ENCODE measurements at regions not wholly inside any gene's neighbourhood (a gene's known extent, or its start where the extent isn't known, plus 50 kb on each side); places are given as distances from the start of the nearest gene placed in this dataset.
"Not testable (repeated sequence)": the region's sequence is repeated elsewhere in the genome, so short reads cannot be mapped to it uniquely, and the experiment has no call there.

GRCh38 chr9:6109571-6109970, 94.1 kb upstream of the RANBP6 start:
- Histone ChIP-seq H3K27ac (ENCODE audit: low read depth, low read length) (no peak overlapping the region), H3K4me3 (ENCODE audit: low read depth, low read length) (no peak overlapping the region), H3K36me3 (ENCODE audit: control insufficient read depth, insufficient read depth, low read length) (no peaks in the 10 kb centered on the region), H3K4me1 (ENCODE audit: control insufficient read depth, insufficient read depth, low read length) (no peaks in the 10 kb centered on the region), H3K9me3 (ENCODE audit: control insufficient read depth, insufficient read depth, low read length) (no peaks in the 10 kb centered on the region), H3K27me3 (ENCODE audit: control insufficient read depth, insufficient read depth, low read length) (no peaks in the 10 kb centered on the region)
- no peak for DNase-seq (ENCODE audit: low read depth in 4 of 6, low spot score in 6 of 6)

- H3K4me1 ChIP-seq (ENCODE audit: control insufficient read depth, insufficient read depth, low read length), result no peaks in the 10 kb centered on the region
- H3K9me3 ChIP-seq (ENCODE audit: control insufficient read depth, insufficient read depth, low read length), result no peaks in the 10 kb centered on the region
- no peaks in the 10 kb centered on the region for H3K36me3 ChIP-seq (ENCODE audit: control insufficient read depth, insufficient read depth, low read length)
- H3K27ac ChIP-seq (ENCODE audit: low read depth, low read length), result no peak overlapping the region
- no peaks in the 10 kb centered on the region for H3K27me3 ChIP-seq (ENCODE audit: control insufficient read depth, insufficient read depth, low read length)
- no peak overlapping the region for H3K4me3 ChIP-seq (ENCODE audit: low read depth, low read length)
- DNase-seq (ENCODE audit: low read depth in 4 of 6, low spot score in 6 of 6), result peak in 3 of 6 donors; percentile 2 to 28 (median 24)
- WGBS (ENCODE audit: insufficient coverage), result 26% methylated on average over 2 of the region's 2 CpGs
These were observed 91.4 kb upstream of the RANBP6 start for GRCh38 chr9:6106711-6107339.

GRCh38 chr9:6105738-6106137, 90.3 kb upstream of the RANBP6 start:
- Histone ChIP-seq H3K36me3 (ENCODE audit: control insufficient read depth, insufficient read depth, low read length) (no peaks in the 10 kb centered on the region), H3K27ac (ENCODE audit: low read depth, low read length) (no peak overlapping the region), H3K4me3 (ENCODE audit: low read depth, low read length) (no peak overlapping the region), H3K4me1 (ENCODE audit: control insufficient read depth, insufficient read depth, low read length) (no peaks in the 10 kb centered on the region), H3K9me3 (ENCODE audit: control insufficient read depth, insufficient read depth, low read length) (no peaks in the 10 kb centered on the region), H3K27me3 (ENCODE audit: control insufficient read depth, insufficient read depth, low read length) (no peaks in the 10 kb centered on the region)
- no CpG with 5 or more reads among the region's 1 CpG for WGBS (ENCODE audit: insufficient coverage)
- DNase-seq (ENCODE audit: low read depth in 4 of 6, low spot score in 6 of 6), result no peak

- H3K27me3 ChIP-seq (ENCODE audit: control insufficient read depth, insufficient read depth, low read length); H3K4me3 ChIP-seq (ENCODE audit: low read depth, low read length); H3K36me3 ChIP-seq (ENCODE audit: control insufficient read depth, insufficient read depth, low read length); H3K4me1 ChIP-seq (ENCODE audit: control insufficient read depth, insufficient read depth, low read length); DNase-seq (ENCODE audit: low read depth in 4 of 6, low spot score in 6 of 6); H3K27ac ChIP-seq (ENCODE audit: low read depth, low read length); H3K9me3 ChIP-seq (ENCODE audit: control insufficient read depth, insufficient read depth, low read length): not testable (repeated sequence)
- WGBS (ENCODE audit: insufficient coverage), result 100% methylated on average over 1 of the region's 3 CpGs
These were observed 89.0 kb upstream of the RANBP6 start for GRCh38 chr9:6104406-6104805.

GRCh38 chr9:6103911-6104310, 88.5 kb upstream of the RANBP6 start:
- DNase-seq (ENCODE audit: low read depth in 4 of 6, low spot score in 6 of 6); H3K4me3 ChIP-seq (ENCODE audit: low read depth, low read length): not testable (repeated sequence)
- WGBS (ENCODE audit: insufficient coverage), result 95% methylated on average over 2 of the region's 3 CpGs

DNA sequence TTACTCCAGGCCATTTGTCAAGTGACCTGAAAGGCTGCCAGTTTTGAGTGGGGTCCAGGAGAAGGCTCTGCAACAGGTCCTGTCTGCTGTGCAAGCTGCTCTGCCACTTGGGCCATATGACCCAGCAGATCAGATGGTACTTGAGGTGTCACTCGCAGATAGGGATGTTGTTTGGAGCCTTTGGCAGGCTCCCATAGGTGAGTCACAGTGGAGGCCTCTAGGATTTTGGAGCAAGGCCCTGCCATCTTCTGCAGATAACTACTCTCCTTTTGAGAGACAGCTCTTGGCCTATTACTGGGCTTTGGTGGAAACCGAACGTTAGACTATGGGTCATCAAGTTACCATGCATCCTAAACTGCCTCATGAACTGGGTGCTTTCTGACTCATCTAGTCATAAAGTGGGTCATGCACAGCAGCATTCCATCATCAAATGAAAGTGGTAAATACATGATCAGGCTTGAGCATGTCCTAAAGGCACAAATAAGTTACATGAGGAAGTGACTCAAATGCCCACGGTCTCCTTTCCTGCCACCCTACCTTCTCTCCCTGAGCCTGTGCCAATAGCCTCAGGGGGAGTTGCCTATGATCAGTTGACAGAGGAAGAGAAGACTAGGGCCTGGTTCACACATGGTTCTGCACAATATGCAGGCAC, 87.0 kb upstream of the RANBP6 start:
- H3K4me3 ChIP-seq (ENCODE audit: low read depth, low read length); H3K27me3 ChIP-seq (ENCODE audit: control insufficient read depth, insufficient read depth, low read length); H3K36me3 ChIP-seq (ENCODE audit: control insufficient read depth, insufficient read depth, low read length); H3K9me3 ChIP-seq (ENCODE audit: control insufficient read depth, insufficient read depth, low read length); H3K27ac ChIP-seq (ENCODE audit: low read depth, low read length); H3K4me1 ChIP-seq (ENCODE audit: control insufficient read depth, insufficient read depth, low read length); DNase-seq (ENCODE audit: low read depth in 4 of 6, low spot score in 6 of 6): not testable (repeated sequence)
- 93% methylated on average over 4 of the region's 4 CpGs for WGBS (ENCODE audit: insufficient coverage)

More at GRCh38 chr9:6103911-6104310, 88.5 kb upstream of the RANBP6 start:
- H3K27ac ChIP-seq (ENCODE audit: low read depth, low read length); H3K4me1 ChIP-seq (ENCODE audit: control insufficient read depth, insufficient read depth, low read length); H3K27me3 ChIP-seq (ENCODE audit: control insufficient read depth, insufficient read depth, low read length); H3K9me3 ChIP-seq (ENCODE audit: control insufficient read depth, insufficient read depth, low read length); H3K36me3 ChIP-seq (ENCODE audit: control insufficient read depth, insufficient read depth, low read length): not testable (repeated sequence)

DNA sequence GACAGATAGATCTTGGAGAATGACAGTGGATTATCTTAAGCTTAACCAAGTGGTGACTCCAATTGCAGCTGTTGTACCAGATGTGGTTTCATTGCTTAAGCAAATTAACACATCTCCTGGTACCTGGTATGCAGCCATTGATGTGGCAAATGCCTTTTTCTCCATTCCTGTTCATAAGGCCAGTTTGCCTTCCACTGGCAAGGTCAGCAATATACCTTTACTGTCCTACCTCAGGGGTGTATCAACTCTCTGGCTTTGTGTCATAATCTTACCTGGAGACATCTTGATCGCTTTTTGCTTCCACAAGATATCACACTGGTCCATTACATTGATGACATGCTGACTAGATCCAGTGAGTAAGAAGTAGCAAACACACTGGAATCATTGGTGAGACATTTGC, 86.3 kb upstream of the RANBP6 start:
- WGBS (ENCODE audit: insufficient coverage), result no CpG with 5 or more reads among the region's 1 CpG
- not testable (repeated sequence) for H3K36me3 ChIP-seq (ENCODE audit: control insufficient read depth, insufficient read depth, low read length); H3K4me3 ChIP-seq (ENCODE audit: low read depth, low read length); H3K27ac ChIP-seq (ENCODE audit: low read depth, low read length); DNase-seq (ENCODE audit: low read depth in 4 of 6, low spot score in 6 of 6); H3K9me3 ChIP-seq (ENCODE audit: control insufficient read depth, insufficient read depth, low read length); H3K4me1 ChIP-seq (ENCODE audit: control insufficient read depth, insufficient read depth, low read length); H3K27me3 ChIP-seq (ENCODE audit: control insufficient read depth, insufficient read depth, low read length)

- not testable (repeated sequence) for H3K27me3 ChIP-seq (ENCODE audit: control insufficient read depth, insufficient read depth, low read length); H3K27ac ChIP-seq (ENCODE audit: low read depth, low read length); H3K4me3 ChIP-seq (ENCODE audit: low read depth, low read length); H3K9me3 ChIP-seq (ENCODE audit: control insufficient read depth, insufficient read depth, low read length); H3K36me3 ChIP-seq (ENCODE audit: control insufficient read depth, insufficient read depth, low read length); H3K4me1 ChIP-seq (ENCODE audit: control insufficient read depth, insufficient read depth, low read length); DNase-seq (ENCODE audit: low read depth in 4 of 6, low spot score in 6 of 6)
These were observed 83.9 kb upstream of the RANBP6 start for GRCh38 chr9:6099346-6099745.

DNA sequence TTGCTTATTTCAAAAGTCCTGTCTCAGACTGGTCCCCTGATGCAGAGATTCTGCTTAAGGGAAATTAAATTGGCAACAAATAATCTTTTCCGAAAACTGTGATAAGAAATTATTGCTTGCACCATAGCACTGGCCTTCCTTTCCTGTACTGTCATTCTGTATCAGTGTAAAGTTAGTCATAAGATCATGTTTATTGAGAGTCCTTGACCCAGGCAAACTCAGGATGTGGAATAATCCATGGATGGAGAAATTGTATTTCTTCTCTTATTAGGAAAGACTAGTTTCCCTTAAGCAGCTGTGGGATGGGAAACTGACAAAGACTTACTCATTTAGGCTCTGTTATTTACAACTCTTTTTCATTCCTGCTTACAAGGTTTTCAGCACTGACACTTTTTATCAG, 83.0 kb upstream of the RANBP6 start:
- no peaks in the 10 kb centered on the region for H3K36me3 ChIP-seq (ENCODE audit: control insufficient read depth, insufficient read depth, low read length)
- no peak overlapping the region for H3K27ac ChIP-seq (ENCODE audit: low read depth, low read length)
- no peak overlapping the region for H3K4me3 ChIP-seq (ENCODE audit: low read depth, low read length)
- no peak for DNase-seq (ENCODE audit: low read depth in 4 of 6, low spot score in 6 of 6)
- H3K27me3 ChIP-seq (ENCODE audit: control insufficient read depth, insufficient read depth, low read length), result no peaks in the 10 kb centered on the region
- no peaks in the 10 kb centered on the region for H3K9me3 ChIP-seq (ENCODE audit: control insufficient read depth, insufficient read depth, low read length)
- no CpG with 5 or more reads among the region's 1 CpG for WGBS (ENCODE audit: insufficient coverage)
- H3K4me1 ChIP-seq (ENCODE audit: control insufficient read depth, insufficient read depth, low read length), result no peaks in the 10 kb centered on the region

- Histone ChIP-seq H3K4me3 (ENCODE audit: low read depth, low read length) (no peak overlapping the region), H3K4me1 (ENCODE audit: control insufficient read depth, insufficient read depth, low read length) (no peaks in the 10 kb centered on the region), H3K27me3 (ENCODE audit: control insufficient read depth, insufficient read depth, low read length) (no peaks in the 10 kb centered on the region), H3K27ac (ENCODE audit: low read depth, low read length) (no peak overlapping the region), H3K9me3 (ENCODE audit: control insufficient read depth, insufficient read depth, low read length) (no peaks in the 10 kb centered on the region), H3K36me3 (ENCODE audit: control insufficient read depth, insufficient read depth, low read length) (no peaks in the 10 kb centered on the region)
- no peak for DNase-seq (ENCODE audit: low read depth in 4 of 6, low spot score in 6 of 6)
- WGBS (ENCODE audit: insufficient coverage), result 86% methylated on average over 1 of the region's 3 CpGs
These were observed 81.4 kb upstream of the RANBP6 start for GRCh38 chr9:6096821-6097220.

All from spinal cord (tissue), 9 donors.